Body of pancreas (tissue), 4 donors: ENCODE measurements at regions not wholly inside any gene's neighbourhood (a gene's known extent, or its start where the extent isn't known, plus 50 kb on each side); places are given as distances from the start of the nearest gene placed in this dataset.

Source experiments
- CTCF ChIP-seq, 7 experiments: fragments of 450-650 bp in 4 of 7; fragments of 200-600 bp in 3 of 7; sonication (generic) in 3 of 7; IDR thresholded peaks; one replicate each; pipeline ENCODE4 v1.5.1; 2016 to 2019; ENCODE audit warnings: antibody characterized with exemption in 7 of 7
- POLR2A ChIP-seq, 3 donors: fragments of 450-650 bp; IDR thresholded peaks; one replicate each; pipeline ENCODE4 v1.6.1; 2016; ENCODE audit warnings: antibody characterized with exemption in 3 of 3, mild to moderate bottlenecking in 2 of 3

- no peak for TF ChIP-seq CTCF (IDR thresholded peaks at IDR 0.05)
- no peak for TF ChIP-seq POLR2A (IDR thresholded peaks at IDR 0.05)
These were observed 128.3 kb upstream of the MED14 start for GRCh38 chrX:40863671-40864070.
